Fibroblast of lung (primary cell): ENCODE measurements at regions not wholly inside any gene's neighbourhood (a gene's known extent, or its start where the extent isn't known, plus 50 kb on each side); places are given as distances from the start of the nearest gene placed in this dataset.

Experiments used
- EZH2 ChIP-seq: IDR thresholded peaks from 2 replicates; pipeline ENCODE4 v1.5.1; 2012; ENCODE audit warnings: low read length, control low read depth, mild to moderate bottlenecking; ENCODE audit errors: missing control alignments
- TF ChIP-seq, protein P1 (sequence below), 2 donors: IDR thresholded peaks in 1 of 2; conservative IDR thresholded peaks in 1 of 2; 1 replicate in 1 of 2; 2 replicates in 1 of 2; pipeline ENCODE4 v1.5.1; 2011 to 2012; ENCODE audit warnings: low read length in 2 of 2, control low read depth in 1 of 2, inconsistent platforms in 1 of 2, low read depth in 1 of 2, mild to moderate bottlenecking in 1 of 2

GRCh38 chr18:66769375-66769774, 165.5 kb upstream of the CDH19 start:
- TF ChIP-seq, protein P1, sequence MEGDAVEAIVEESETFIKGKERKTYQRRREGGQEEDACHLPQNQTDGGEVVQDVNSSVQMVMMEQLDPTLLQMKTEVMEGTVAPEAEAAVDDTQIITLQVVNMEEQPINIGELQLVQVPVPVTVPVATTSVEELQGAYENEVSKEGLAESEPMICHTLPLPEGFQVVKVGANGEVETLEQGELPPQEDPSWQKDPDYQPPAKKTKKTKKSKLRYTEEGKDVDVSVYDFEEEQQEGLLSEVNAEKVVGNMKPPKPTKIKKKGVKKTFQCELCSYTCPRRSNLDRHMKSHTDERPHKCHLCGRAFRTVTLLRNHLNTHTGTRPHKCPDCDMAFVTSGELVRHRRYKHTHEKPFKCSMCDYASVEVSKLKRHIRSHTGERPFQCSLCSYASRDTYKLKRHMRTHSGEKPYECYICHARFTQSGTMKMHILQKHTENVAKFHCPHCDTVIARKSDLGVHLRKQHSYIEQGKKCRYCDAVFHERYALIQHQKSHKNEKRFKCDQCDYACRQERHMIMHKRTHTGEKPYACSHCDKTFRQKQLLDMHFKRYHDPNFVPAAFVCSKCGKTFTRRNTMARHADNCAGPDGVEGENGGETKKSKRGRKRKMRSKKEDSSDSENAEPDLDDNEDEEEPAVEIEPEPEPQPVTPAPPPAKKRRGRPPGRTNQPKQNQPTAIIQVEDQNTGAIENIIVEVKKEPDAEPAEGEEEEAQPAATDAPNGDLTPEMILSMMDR (conservative IDR thresholded peaks at IDR 0.05 in 1 of 2, IDR thresholded peaks at IDR 0.05 in 1 of 2; ENCODE audit: low read depth in 1 of 2, low read length in 2 of 2): no peak
- no peak for TF ChIP-seq EZH2
